HCT116 (cell line): ENCODE measurements at regions not wholly inside any gene's neighbourhood (a gene's known extent, or its start where the extent isn't known, plus 50 kb on each side); places are given as distances from the start of the nearest gene placed in this dataset.

Experiments used
- POLR2A ChIP-seq: IDR thresholded peaks from 2 replicates; pipeline ENCODE4 v1.7.0; 2011; ENCODE audit warnings: borderline replicate concordance; ENCODE audit not compliant: insufficient read depth, insufficient read length; ENCODE audit errors: extremely low read depth
- YY1 ChIP-seq: IDR thresholded peaks from 2 replicates; pipeline ENCODE4 v1.6.1; 2011; ENCODE audit warnings: low read length, low read depth, moderate library complexity, mild to moderate bottlenecking; ENCODE audit not compliant: insufficient replicate concordance; ENCODE audit errors: extremely low read depth
- TF ChIP-seq, protein P1 (sequence below), 3 experiments: fragments of 200-600 bp in 1 of 3; sonication (generic) in 1 of 3; IDR thresholded peaks in 2 of 3; conservative IDR thresholded peaks in 1 of 3; 2 replicates each; pipeline ENCODE4 v1.5.1; 2012 to 2017; ENCODE audit warnings: low read depth in 2 of 3, low read length in 2 of 3, antibody characterized with exemption in 1 of 3, borderline replicate concordance in 1 of 3, control low read depth in 1 of 3, mild to moderate bottlenecking in 1 of 3, mixed read lengths in 1 of 3, mixed run types in 1 of 3, moderate library complexity in 1 of 3; ENCODE audit not compliant: insufficient read depth in 1 of 3
- TF ChIP-seq, protein P2 (sequence below): IDR thresholded peaks from 2 replicates; pipeline ENCODE4 v1.6.1; 2012

DNA sequence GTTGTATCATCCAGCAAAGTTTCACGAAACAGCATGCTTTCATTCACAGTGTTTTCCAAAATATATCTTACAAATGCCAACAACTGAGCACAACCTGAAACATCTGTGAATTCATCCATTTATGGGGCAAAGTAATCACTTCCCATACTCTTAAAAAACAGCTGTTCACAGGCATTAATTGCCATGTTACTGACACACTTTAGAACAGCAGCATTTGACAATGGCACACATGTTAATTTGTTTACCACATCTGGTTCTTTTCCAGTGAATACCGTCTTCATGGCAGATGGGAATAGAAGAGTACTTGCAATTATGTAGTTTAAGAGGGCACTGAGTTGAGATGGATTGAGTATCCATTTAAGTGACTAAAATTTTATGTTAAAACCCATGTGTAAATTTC, 347.4 kb upstream of the LRP1B start:
- TF ChIP-seq, protein P1, sequence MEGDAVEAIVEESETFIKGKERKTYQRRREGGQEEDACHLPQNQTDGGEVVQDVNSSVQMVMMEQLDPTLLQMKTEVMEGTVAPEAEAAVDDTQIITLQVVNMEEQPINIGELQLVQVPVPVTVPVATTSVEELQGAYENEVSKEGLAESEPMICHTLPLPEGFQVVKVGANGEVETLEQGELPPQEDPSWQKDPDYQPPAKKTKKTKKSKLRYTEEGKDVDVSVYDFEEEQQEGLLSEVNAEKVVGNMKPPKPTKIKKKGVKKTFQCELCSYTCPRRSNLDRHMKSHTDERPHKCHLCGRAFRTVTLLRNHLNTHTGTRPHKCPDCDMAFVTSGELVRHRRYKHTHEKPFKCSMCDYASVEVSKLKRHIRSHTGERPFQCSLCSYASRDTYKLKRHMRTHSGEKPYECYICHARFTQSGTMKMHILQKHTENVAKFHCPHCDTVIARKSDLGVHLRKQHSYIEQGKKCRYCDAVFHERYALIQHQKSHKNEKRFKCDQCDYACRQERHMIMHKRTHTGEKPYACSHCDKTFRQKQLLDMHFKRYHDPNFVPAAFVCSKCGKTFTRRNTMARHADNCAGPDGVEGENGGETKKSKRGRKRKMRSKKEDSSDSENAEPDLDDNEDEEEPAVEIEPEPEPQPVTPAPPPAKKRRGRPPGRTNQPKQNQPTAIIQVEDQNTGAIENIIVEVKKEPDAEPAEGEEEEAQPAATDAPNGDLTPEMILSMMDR (IDR thresholded peaks at IDR 0.05 in 2 of 3, conservative IDR thresholded peaks at IDR 0.05 in 1 of 3; ENCODE audit: borderline replicate concordance in 1 of 3, insufficient read depth in 1 of 3, low read depth in 2 of 3, low read length in 2 of 3), result no peak
- TF ChIP-seq, protein P2, sequence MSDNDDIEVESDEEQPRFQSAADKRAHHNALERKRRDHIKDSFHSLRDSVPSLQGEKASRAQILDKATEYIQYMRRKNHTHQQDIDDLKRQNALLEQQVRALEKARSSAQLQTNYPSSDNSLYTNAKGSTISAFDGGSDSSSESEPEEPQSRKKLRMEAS, result no peak
- TF ChIP-seq YY1 (no peak), POLR2A (no peak)
